Mucosa of rectum (tissue), 2 donors: ENCODE measurements at regions not wholly inside any gene's neighbourhood (a gene's known extent, or its start where the extent isn't known, plus 50 kb on each side); places are given as distances from the start of the nearest gene placed in this dataset.
"Not testable (repeated sequence)": the region's sequence is repeated elsewhere in the genome, so short reads cannot be mapped to it uniquely, and the experiment has no call there.

Source experiments
- H3K27ac ChIP-seq, 2 donors: one replicate each; pipeline ENCODE4 v1.7.0; 2013; ENCODE audit warnings: inconsistent platforms in 2 of 2, low read depth in 2 of 2, low read length in 2 of 2
- H3K27me3 ChIP-seq, 2 donors: one replicate each; pipeline ENCODE4 v1.7.0; 2013; ENCODE audit warnings: low read length in 2 of 2; ENCODE audit not compliant: control insufficient read depth in 2 of 2, insufficient read depth in 2 of 2
- H3K36me3 ChIP-seq, 2 donors: one replicate each; pipeline ENCODE4 v1.7.0; 2013; ENCODE audit warnings: low read length in 2 of 2; ENCODE audit not compliant: control insufficient read depth in 2 of 2, insufficient read depth in 2 of 2
- H3K4me1 ChIP-seq, 2 donors: one replicate each; pipeline ENCODE4 v1.7.0; 2013; ENCODE audit warnings: low read length in 2 of 2, mild to moderate bottlenecking in 1 of 2; ENCODE audit not compliant: control insufficient read depth in 2 of 2, insufficient read depth in 2 of 2
- H3K4me3 ChIP-seq, 2 donors: one replicate each; pipeline ENCODE4 v1.7.0; 2013; ENCODE audit warnings: low read length in 2 of 2
- H3K9ac ChIP-seq, 2 donors: one replicate each; pipeline ENCODE4 v1.7.0; 2013; ENCODE audit warnings: low read length in 2 of 2, low read depth in 1 of 2, mild to moderate bottlenecking in 1 of 2
- H3K9me3 ChIP-seq, 2 donors: one replicate each; pipeline ENCODE4 v1.7.0; 2013; ENCODE audit warnings: low read length in 2 of 2; ENCODE audit not compliant: control insufficient read depth in 2 of 2
- donor health status: healthy.
- donor health status: Normal muscosa, but diverticular disease.

DNA sequence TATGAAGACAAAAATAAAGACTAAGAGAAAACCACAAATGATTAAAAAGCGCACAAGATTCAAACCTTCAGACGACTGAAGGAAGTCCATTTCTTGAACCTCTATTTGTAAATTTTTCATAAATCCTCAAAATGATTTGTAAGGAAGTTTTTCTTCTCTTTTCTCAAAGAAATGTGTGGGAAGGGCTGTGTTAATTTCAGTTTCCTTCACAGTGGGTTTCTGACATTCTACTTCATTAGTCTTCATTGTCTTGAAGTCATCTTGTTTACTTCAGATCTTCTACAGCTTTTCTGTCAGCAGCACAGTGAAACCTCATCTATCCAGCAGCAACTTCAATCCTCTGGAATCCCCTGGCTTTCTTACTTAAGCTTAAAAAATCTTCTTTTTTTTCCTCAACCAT lies 87.6 kb upstream of the MYLIP start:
- Histone ChIP-seq H3K27me3 (no peaks in the 10 kb centered on the region), H3K4me3 (no peak overlapping the region), H3K4me1 (no peaks in the 10 kb centered on the region), H3K27ac (no peak overlapping the region), H3K9ac (no peak overlapping the region), H3K36me3 (no peaks in the 10 kb centered on the region), H3K9me3 (no peaks in the 10 kb centered on the region)

DNA sequence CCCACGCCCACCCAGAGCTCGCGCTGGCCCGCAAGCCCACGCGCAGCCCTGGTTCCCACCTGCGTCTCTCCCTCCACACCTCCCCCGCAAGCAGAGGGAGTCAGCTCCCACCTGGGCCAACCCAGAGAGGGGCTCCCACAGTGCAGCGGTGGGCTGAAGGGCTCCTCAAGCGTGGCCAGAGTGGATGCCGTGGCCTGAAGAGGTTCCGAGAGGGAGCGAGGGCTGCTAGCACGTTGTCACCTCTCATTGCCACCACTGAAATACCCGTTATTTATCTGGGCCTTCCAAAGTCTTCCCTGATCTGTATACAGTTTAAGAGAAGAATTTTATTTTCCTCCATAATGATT lies 88.3 kb upstream of the MYLIP start:
- Histone ChIP-seq H3K9me3 (no peaks in the 10 kb centered on the region), H3K27ac (no peak overlapping the region), H3K4me1 (no peaks in the 10 kb centered on the region), H3K27me3 (no peaks in the 10 kb centered on the region), H3K4me3 (no peak overlapping the region), H3K36me3 (no peaks in the 10 kb centered on the region), H3K9ac (no peak overlapping the region)

DNA sequence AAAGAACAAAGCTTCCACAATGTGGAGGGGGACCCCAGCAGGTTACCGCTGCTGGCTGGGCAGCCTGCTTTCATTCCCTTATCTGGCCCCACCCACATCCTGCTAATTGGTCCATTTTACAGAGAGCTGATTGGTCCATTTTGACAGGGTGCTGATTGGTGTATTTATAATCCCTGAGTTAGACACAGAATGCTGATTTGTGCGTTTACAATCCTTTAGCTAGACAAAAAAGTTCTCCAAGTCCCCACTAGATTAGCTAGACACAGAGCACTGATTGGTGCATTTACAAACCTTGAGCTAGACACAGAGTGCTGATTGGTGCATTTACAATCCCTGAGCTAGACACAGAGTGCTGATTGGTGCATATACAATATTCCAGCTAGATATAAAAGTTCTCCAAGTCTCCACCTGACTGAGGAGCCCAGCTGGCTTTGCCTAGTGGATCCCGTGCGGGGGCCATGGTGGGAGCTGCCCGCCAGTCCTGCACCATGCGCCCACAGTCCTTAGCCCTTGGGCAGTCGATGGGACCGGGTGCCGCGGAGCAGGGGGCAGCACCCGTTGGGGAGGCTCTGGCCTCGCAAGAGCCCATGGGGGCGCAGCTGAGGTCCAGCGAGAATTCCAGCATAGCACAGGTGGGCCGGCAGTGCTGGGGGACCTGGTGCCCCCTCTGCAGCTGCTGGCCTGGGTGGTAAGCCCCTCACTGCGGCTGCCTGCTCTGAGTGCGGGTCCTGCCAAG lies 88.8 kb upstream of the MYLIP start:
- not testable (repeated sequence) for H3K4me1 ChIP-seq, H3K4me3 ChIP-seq, H3K9me3 ChIP-seq

GRCh38 chr6:16038938-16039337 lies 89.9 kb upstream of the MYLIP start:
- Histone ChIP-seq H3K27me3 (no peaks in the 10 kb centered on the region), H3K4me3 (no peak overlapping the region), H3K4me1 (no peaks in the 10 kb centered on the region), H3K27ac (no peak overlapping the region), H3K9me3 (no peaks in the 10 kb centered on the region), H3K9ac (no peak overlapping the region), H3K36me3 (no peaks in the 10 kb centered on the region)

More for the DNA sequence above, 88.8 kb upstream of the MYLIP start:
- not testable (repeated sequence) for H3K9ac ChIP-seq, H3K36me3 ChIP-seq, H3K27ac ChIP-seq, H3K27me3 ChIP-seq

GRCh38 chr6:16035488-16036080 lies 93.3 kb upstream of the MYLIP start:
- no peaks in the 10 kb centered on the region for H3K4me1 ChIP-seq
- H3K27me3 ChIP-seq = no peaks in the 10 kb centered on the region
- H3K36me3 ChIP-seq = no peaks in the 10 kb centered on the region
- H3K9ac ChIP-seq = no peak overlapping the region
- H3K4me3 ChIP-seq = no peak overlapping the region
- no peak overlapping the region for H3K27ac ChIP-seq
- no peaks in the 10 kb centered on the region for H3K9me3 ChIP-seq

GRCh38 chr6:16033214-16033613 lies 95.7 kb upstream of the MYLIP start:
- H3K4me1 ChIP-seq = no peaks in the 10 kb centered on the region
- H3K27ac ChIP-seq = no peak overlapping the region
- H3K9ac ChIP-seq = no peak overlapping the region
- H3K27me3 ChIP-seq = no peaks in the 10 kb centered on the region
- H3K36me3 ChIP-seq = no peaks in the 10 kb centered on the region
- H3K4me3 ChIP-seq = no peak overlapping the region
- no peaks in the 10 kb centered on the region for H3K9me3 ChIP-seq

- H3K27ac ChIP-seq = no peak overlapping the region
- no peaks in the 10 kb centered on the region for H3K27me3 ChIP-seq
- no peaks in the 10 kb centered on the region for H3K36me3 ChIP-seq
- H3K9me3 ChIP-seq = no peaks in the 10 kb centered on the region
- no peaks in the 10 kb centered on the region for H3K4me1 ChIP-seq
- H3K9ac ChIP-seq = no peak overlapping the region
- no peak overlapping the region for H3K4me3 ChIP-seq
These were observed 97.5 kb upstream of the MYLIP start for GRCh38 chr6:16031278-16031981.

DNA sequence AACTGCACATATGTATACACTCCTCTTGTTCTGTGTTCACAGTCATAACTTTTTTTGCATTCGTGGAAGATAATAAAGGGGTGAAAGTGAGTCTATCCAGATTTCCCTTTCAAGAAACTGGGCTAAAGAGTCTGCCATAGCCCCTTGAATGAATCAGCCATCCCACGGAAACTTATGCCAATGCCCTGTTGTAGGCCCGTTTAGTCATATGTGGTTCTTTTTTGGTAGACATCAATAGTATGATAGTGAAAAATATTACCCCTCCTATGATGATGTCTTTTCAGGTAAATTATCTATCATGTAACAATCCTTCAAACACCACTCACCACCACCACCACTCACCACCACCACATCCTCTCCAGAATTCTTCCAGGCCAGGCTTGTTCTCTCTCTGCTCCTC lies 99.9 kb upstream of the MYLIP start:
- Histone ChIP-seq H3K9me3 (no peaks in the 10 kb centered on the region), H3K36me3 (no peaks in the 10 kb centered on the region), H3K9ac (no peak overlapping the region), H3K27me3 (no peaks in the 10 kb centered on the region), H3K4me3 (no peak overlapping the region), H3K27ac (no peak overlapping the region), H3K4me1 (no peaks in the 10 kb centered on the region)

- no peak overlapping the region for H3K9ac ChIP-seq
- no peaks in the 10 kb centered on the region for H3K36me3 ChIP-seq
- no peaks in the 10 kb centered on the region for H3K27me3 ChIP-seq
- no peak overlapping the region for H3K27ac ChIP-seq
- no peak overlapping the region for H3K4me3 ChIP-seq
- H3K9me3 ChIP-seq = no peaks in the 10 kb centered on the region
- H3K4me1 ChIP-seq = no peaks in the 10 kb centered on the region
These were observed 108.6 kb upstream of the MYLIP start for GRCh38 chr6:16020259-16020658.

GRCh38 chr6:16019462-16019861 lies 109.4 kb upstream of the MYLIP start:
- Histone ChIP-seq H3K4me1 (no peaks in the 10 kb centered on the region), H3K9me3 (no peaks in the 10 kb centered on the region), H3K4me3 (no peak overlapping the region), H3K27me3 (no peaks in the 10 kb centered on the region), H3K9ac (no peak overlapping the region), H3K36me3 (no peaks in the 10 kb centered on the region), H3K27ac (no peak overlapping the region)
